Neural cell (in vitro differentiated cells): ENCODE measurements at regions not wholly inside any gene's neighbourhood (a gene's known extent, or its start where the extent isn't known, plus 50 kb on each side); places are given as distances from the start of the nearest gene placed in this dataset.

Experiments used
- H2AFZ ChIP-seq: fragments of 200-600, 300-800 bp; sonication (generic), shearing (Covaris generic); 2 replicates; pipeline ENCODE4 v1.6.0; 2014; ENCODE audit warnings: low read depth, mild to moderate bottlenecking, antibody characterized with exemption, low read length, moderate library complexity
- H3F3A ChIP-seq: fragments of 200-600 bp; shearing (Covaris generic); 2 replicates; pipeline ENCODE4 v1.6.1; 2016; ENCODE audit warnings: mild to moderate bottlenecking, moderate library complexity, mixed read lengths, antibody characterized with exemption, low read length; ENCODE audit not compliant: insufficient read depth, poor library complexity, severe bottlenecking
- H3K27ac ChIP-seq: fragments of 200-600, 300-800 bp; sonication (generic), shearing (Covaris generic); 2 replicates; pipeline ENCODE4 v1.5.1; 2014; ENCODE audit warnings: mild to moderate bottlenecking, low read length, moderate library complexity
- H3K27me3 ChIP-seq: fragments of 300-800, 200-600 bp; sonication (generic), shearing (Covaris generic); 2 replicates; pipeline ENCODE4 v1.6.0; 2014; ENCODE audit warnings: mild to moderate bottlenecking, low read depth, low read length, moderate library complexity; ENCODE audit not compliant: insufficient read depth
- H3K36me3 ChIP-seq: fragments of 300-800, 200-600 bp; sonication (generic), shearing (Covaris generic); 2 replicates; pipeline ENCODE4 v1.5.1; 2014; ENCODE audit warnings: mild to moderate bottlenecking, antibody characterized with exemption, low read length, moderate library complexity; ENCODE audit not compliant: insufficient read depth
- H3K4me2 ChIP-seq: fragments of 300-800, 200-600 bp; sonication (generic), shearing (Covaris generic); 2 replicates; pipeline ENCODE4 v1.6.0; 2014; ENCODE audit warnings: mild to moderate bottlenecking, low read length
- H3K4me3 ChIP-seq: fragments of 300-800, 200-600 bp; sonication (generic), shearing (Covaris generic); 2 replicates; pipeline ENCODE4 v1.5.1; 2014; ENCODE audit warnings: mild to moderate bottlenecking, low read length, moderate library complexity
- H3K79me2 ChIP-seq: fragments of 200-600 bp; shearing (Covaris generic); replicated peaks from 2 replicates; pipeline ENCODE4 v1.6.0; 2014; ENCODE audit warnings: mild to moderate bottlenecking, low read length, moderate library complexity; ENCODE audit not compliant: insufficient read depth
- H3K9ac ChIP-seq: fragments of 300-800, 200-600 bp; sonication (generic), shearing (Covaris generic); 2 replicates; pipeline ENCODE4 v1.6.1; 2016; ENCODE audit warnings: mild to moderate bottlenecking, low read length, mixed read lengths
- H3K9me2 ChIP-seq: fragments of 200-600 bp; shearing (Covaris generic); 2 replicates; pipeline ENCODE4 v1.6.1; 2016; ENCODE audit warnings: mild to moderate bottlenecking, low read length, mixed read lengths; ENCODE audit not compliant: insufficient read depth
- H3K9me3 ChIP-seq: fragments of 200-600, 300-800 bp; sonication (generic), shearing (Covaris generic); 2 replicates; pipeline ENCODE4 v1.6.1; 2016; ENCODE audit warnings: mild to moderate bottlenecking, mixed run types, low read length, moderate library complexity, mixed read lengths
- H4K20me1 ChIP-seq: fragments of 200-600 bp; shearing (Covaris generic); 2 replicates; pipeline ENCODE4 v1.6.1; 2016; ENCODE audit warnings: mild to moderate bottlenecking, mixed run types; ENCODE audit not compliant: insufficient read depth
- CTCF ChIP-seq: fragments of 450-650 bp; IDR thresholded peaks from 2 replicates; pipeline ENCODE4 v1.5.1; 2014; ENCODE audit warnings: antibody characterized with exemption, mild to moderate bottlenecking, moderate library complexity; ENCODE audit not compliant: poor library complexity, severe bottlenecking
- EP300 ChIP-seq: fragments of 450-650 bp; conservative IDR thresholded peaks from 2 replicates; pipeline ENCODE4 v1.6.1; 2014; ENCODE audit warnings: antibody characterized with exemption, mild to moderate bottlenecking, moderate library complexity; ENCODE audit not compliant: poor library complexity, severe bottlenecking
- EZH2 ChIP-seq: fragments of 200-600, 300-800 bp; shearing (Covaris generic), sonication (generic); IDR thresholded peaks from 2 replicates; pipeline ENCODE4 v1.6.1; 2014; ENCODE audit warnings: antibody characterized with exemption, low read length, borderline replicate concordance, mild to moderate bottlenecking; ENCODE audit not compliant: insufficient read depth, poor library complexity, severe bottlenecking
- MXI1 ChIP-seq: fragments of 450-650 bp; conservative IDR thresholded peaks from 2 replicates; pipeline ENCODE4 v1.6.1; 2014; ENCODE audit warnings: antibody characterized with exemption, mild to moderate bottlenecking; ENCODE audit not compliant: poor library complexity, severe bottlenecking
- POLR2AphosphoS5 ChIP-seq: IDR thresholded peaks from 2 replicates; pipeline ENCODE4 v1.6.1; 2012
- RAD21 ChIP-seq: fragments of 450-650 bp; conservative IDR thresholded peaks from 2 replicates; pipeline ENCODE4 v1.6.1; 2014; ENCODE audit warnings: antibody characterized with exemption, mild to moderate bottlenecking, moderate library complexity
- REST ChIP-seq: IDR thresholded peaks from 2 replicates; pipeline ENCODE4 v1.6.1; 2012; ENCODE audit warnings: borderline replicate concordance
- SMC3 ChIP-seq: fragments of 450-650 bp; conservative IDR thresholded peaks from 2 replicates; pipeline ENCODE4 v1.6.1; 2014; ENCODE audit warnings: antibody characterized with exemption, mild to moderate bottlenecking, moderate library complexity; ENCODE audit not compliant: poor library complexity
- TAF1 ChIP-seq: IDR thresholded peaks from 2 replicates; pipeline ENCODE4 v1.6.1; 2012; ENCODE audit warnings: low read depth

DNA sequence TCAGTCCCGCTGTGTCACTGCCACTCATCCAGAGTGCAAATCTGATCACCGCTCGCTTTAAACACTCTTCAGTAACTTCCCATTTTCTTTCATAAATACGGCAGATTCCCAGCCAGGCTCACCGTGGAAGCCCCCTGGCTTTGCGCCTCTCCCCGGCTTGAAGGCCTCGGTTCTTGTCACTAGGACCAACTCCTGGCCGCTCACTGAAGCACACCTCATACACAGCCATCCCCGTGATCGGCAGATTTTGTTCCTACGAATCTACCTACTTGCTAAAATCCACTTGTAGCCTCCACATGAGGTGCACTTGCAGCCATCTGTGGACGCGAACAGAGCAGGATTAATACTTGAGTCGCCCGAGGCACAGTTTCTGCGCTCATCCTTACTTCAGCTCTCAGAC lies 462.4 kb upstream of the MYT1L start:
- no peak overlapping the region for H3K27ac ChIP-seq
- no peaks in the 10 kb centered on the region for H3K79me2 ChIP-seq
- no peaks in the 10 kb centered on the region for H3K9me3 ChIP-seq
- TF ChIP-seq EZH2, result no peak
- no peak for TF ChIP-seq EP300
- no peak for TF ChIP-seq MXI1
- TF ChIP-seq TAF1, result no peak
- TF ChIP-seq CTCF, result no peak
- no peak for TF ChIP-seq RAD21
- TF ChIP-seq POLR2AphosphoS5, result no peak
- TF ChIP-seq SMC3, result no peak
- no peak for TF ChIP-seq REST
- no peaks in the 10 kb centered on the region for H3K36me3 ChIP-seq
- H3K9me2 ChIP-seq, result no peaks in the 10 kb centered on the region
- no peaks in the 10 kb centered on the region for H4K20me1 ChIP-seq
- no peak overlapping the region for H3K4me2 ChIP-seq
- H3K4me3 ChIP-seq, result no peak overlapping the region
- H3K27me3 ChIP-seq, result no peaks in the 10 kb centered on the region
- H3K9ac ChIP-seq, result no peak overlapping the region
- no peak overlapping the region for H2AFZ ChIP-seq
- no peaks in the 10 kb centered on the region for H3F3A ChIP-seq

DNA sequence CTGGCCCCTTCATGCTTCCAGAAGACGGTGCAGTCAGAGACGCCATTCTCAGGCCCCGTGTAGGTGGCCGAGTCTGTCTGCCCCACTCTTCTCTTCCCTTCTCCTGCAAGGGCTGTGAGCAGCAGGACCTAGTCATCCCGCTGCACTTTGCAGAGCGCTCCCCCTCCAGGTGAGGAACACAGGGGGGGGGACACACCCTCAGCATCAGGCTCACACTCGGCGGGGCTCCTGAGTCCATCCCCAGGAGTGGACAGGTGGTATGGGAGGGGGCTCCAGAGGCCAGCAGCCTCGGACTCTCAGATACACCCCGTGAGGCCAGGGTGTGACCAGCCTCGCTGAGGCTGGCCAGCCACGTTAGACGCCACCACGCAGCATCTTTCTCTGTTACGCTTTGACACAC lies 460.5 kb upstream of the MYT1L start:
- Histone ChIP-seq H4K20me1 (no peaks in the 10 kb centered on the region), H3K4me2 (no peak overlapping the region), H3K27me3 (no peaks in the 10 kb centered on the region), H3K36me3 (no peaks in the 10 kb centered on the region), H2AFZ (no peak overlapping the region), H3K9ac (no peak overlapping the region), H3K27ac (no peak overlapping the region), H3K9me2 (no peaks in the 10 kb centered on the region), H3K79me2 (no peaks in the 10 kb centered on the region), H3K4me3 (no peak overlapping the region), H3K9me3 (no peaks in the 10 kb centered on the region), H3F3A (no peaks in the 10 kb centered on the region)
- TF ChIP-seq RAD21 (no peak), CTCF (no peak), POLR2AphosphoS5 (no peak), EP300 (no peak), MXI1 (no peak), REST (no peak), TAF1 (no peak), EZH2 (no peak), SMC3 (no peak)
